Fibroblast of mammary gland (primary cell): ENCODE measurements at regions not wholly inside any gene's neighbourhood (a gene's known extent, or its start where the extent isn't known, plus 50 kb on each side); places are given as distances from the start of the nearest gene placed in this dataset.
A peak's percentile ranks its signal among the peaks of the same experiment; 100 is the strongest.

Experiments
- DNase-seq: peaks from one replicate; pipeline ENCODE4 v3.0.0-alpha.2; 2010; ENCODE audit warnings: low read depth
- H3K4me3 ChIP-seq: 2 replicates; pipeline ENCODE4 v1.5.1; 2011; ENCODE audit warnings: low read depth, mild to moderate bottlenecking, low read length, moderate library complexity; ENCODE audit not compliant: control insufficient read depth
- CTCF ChIP-seq: conservative IDR thresholded peaks from 2 replicates; pipeline ENCODE4 v1.5.1; 2011; ENCODE audit warnings: low read depth, low read length, inconsistent platforms; ENCODE audit not compliant: control insufficient read depth, insufficient read depth

- no peak for TF ChIP-seq CTCF
- H3K4me3 ChIP-seq, result no peak overlapping the region
- no peak for DNase-seq
Measured at GRCh38 chr4:143771269-143771668, 70.8 kb upstream of the FREM3 start.

- TF ChIP-seq CTCF, result no peak
- no peak overlapping the region for H3K4me3 ChIP-seq
- peak; percentile 36 for DNase-seq
Measured at GRCh38 chr4:143768007-143768591, 67.6 kb upstream of the FREM3 start.

- no peak overlapping the region for H3K4me3 ChIP-seq
- DNase-seq, result no peak
- no peak for TF ChIP-seq CTCF
Measured at GRCh38 chr4:143763587-143763986, 63.1 kb upstream of the FREM3 start.

- no peak for DNase-seq
- TF ChIP-seq CTCF, result no peak
- no peak overlapping the region for H3K4me3 ChIP-seq
Measured at GRCh38 chr4:143762511-143762910, 62.0 kb upstream of the FREM3 start.
